Gastrocnemius medialis (tissue), 4 donors: ENCODE measurements at regions not wholly inside any gene's neighbourhood (a gene's known extent, or its start where the extent isn't known, plus 50 kb on each side); places are given as distances from the start of the nearest gene placed in this dataset.

Source experiments
- POLR2A ChIP-seq, 2 donors: fragments of 450-650 bp; IDR thresholded peaks; one replicate each; pipeline ENCODE4 v1.6.1; 2017; ENCODE audit warnings: antibody characterized with exemption in 2 of 2, mild to moderate bottlenecking in 2 of 2, moderate library complexity in 2 of 2
- TF ChIP-seq, protein P1 (sequence below), 5 experiments: fragments of 450-650 bp in 3 of 5; fragments of 200-600 bp in 2 of 5; sonication (generic) in 2 of 5; IDR thresholded peaks in 4 of 5; conservative IDR thresholded peaks in 1 of 5; 1 replicate in 4 of 5; 2 replicates in 1 of 5; pipeline ENCODE4 v1.5.1; 2016 to 2019; ENCODE audit warnings: antibody characterized with exemption in 5 of 5, mild to moderate bottlenecking in 3 of 5, moderate library complexity in 3 of 5

DNA sequence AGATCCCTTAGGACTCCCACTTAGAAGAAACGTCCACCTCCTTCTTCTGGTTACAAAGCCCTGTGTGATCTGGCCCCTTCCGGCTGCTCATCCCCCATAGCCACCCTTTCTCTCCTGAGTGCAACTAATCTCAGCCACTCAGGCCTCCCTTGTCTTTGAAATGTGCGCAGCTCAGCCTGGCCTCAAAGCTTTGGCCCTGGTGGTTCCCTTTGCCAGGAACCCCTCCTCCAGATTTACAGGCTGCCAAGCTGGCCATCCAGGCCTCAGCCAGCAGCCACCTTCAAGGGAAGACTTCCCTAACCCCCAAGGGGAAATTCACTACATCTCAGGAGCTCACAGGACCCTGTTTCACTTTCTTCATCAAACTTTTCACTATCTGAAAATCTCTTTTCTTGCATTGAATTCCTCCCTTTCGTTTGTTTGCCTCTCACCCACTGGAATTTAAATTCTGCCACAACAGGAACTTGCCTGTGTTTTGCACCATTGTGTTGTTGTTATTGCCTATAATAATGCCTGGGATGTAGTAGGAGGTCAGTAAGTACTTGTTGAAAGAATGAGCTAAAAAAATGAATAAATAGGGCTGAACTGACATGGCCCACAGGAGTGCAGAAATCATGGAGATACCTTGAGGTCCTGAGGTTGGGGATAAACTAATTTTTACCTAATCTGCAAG is 109.5 kb upstream of the PFN2 start:
- TF ChIP-seq POLR2A (IDR thresholded peaks at IDR 0.05), result no peak
- TF ChIP-seq, protein P1, sequence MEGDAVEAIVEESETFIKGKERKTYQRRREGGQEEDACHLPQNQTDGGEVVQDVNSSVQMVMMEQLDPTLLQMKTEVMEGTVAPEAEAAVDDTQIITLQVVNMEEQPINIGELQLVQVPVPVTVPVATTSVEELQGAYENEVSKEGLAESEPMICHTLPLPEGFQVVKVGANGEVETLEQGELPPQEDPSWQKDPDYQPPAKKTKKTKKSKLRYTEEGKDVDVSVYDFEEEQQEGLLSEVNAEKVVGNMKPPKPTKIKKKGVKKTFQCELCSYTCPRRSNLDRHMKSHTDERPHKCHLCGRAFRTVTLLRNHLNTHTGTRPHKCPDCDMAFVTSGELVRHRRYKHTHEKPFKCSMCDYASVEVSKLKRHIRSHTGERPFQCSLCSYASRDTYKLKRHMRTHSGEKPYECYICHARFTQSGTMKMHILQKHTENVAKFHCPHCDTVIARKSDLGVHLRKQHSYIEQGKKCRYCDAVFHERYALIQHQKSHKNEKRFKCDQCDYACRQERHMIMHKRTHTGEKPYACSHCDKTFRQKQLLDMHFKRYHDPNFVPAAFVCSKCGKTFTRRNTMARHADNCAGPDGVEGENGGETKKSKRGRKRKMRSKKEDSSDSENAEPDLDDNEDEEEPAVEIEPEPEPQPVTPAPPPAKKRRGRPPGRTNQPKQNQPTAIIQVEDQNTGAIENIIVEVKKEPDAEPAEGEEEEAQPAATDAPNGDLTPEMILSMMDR (IDR thresholded peaks at IDR 0.05 in 4 of 5, conservative IDR thresholded peaks at IDR 0.05 in 1 of 5), result no peak
